Memory B cell (primary cell): ENCODE measurements at regions not wholly inside any gene's neighbourhood (a gene's known extent, or its start where the extent isn't known, plus 50 kb on each side); places are given as distances from the start of the nearest gene placed in this dataset.

ENCODE experiments used
- ATAC-seq: fragments of 150-1000 bp; cut with Tn5 transposase; 2 replicates; pipeline ENCODE4 v1.10.0; 2021; ENCODE audit warnings: low read depth, mild to moderate bottlenecking, moderate library complexity
- DNase-seq, 2 donors: peaks; one replicate each; pipeline ENCODE4 v3.0.0; 2022; ENCODE audit warnings: low spot score in 2 of 2
- H3K27ac Mint-ChIP-seq: one replicate; pipeline ENCODE4 v1.8.0; 2022; ENCODE audit warnings: mild to moderate bottlenecking, moderate library complexity, mixed read lengths
- H3K27me3 Mint-ChIP-seq: one replicate; pipeline ENCODE4 v1.8.0; 2022; ENCODE audit warnings: mixed read lengths
- H3K36me3 Mint-ChIP-seq: one replicate; pipeline ENCODE4 v1.8.0; 2022; ENCODE audit warnings: mild to moderate bottlenecking, mixed read lengths
- H3K4me1 Mint-ChIP-seq: one replicate; pipeline ENCODE4 v1.8.0; 2022; ENCODE audit warnings: mixed read lengths
- H3K4me3 Mint-ChIP-seq: one replicate; pipeline ENCODE4 v1.8.0; 2022; ENCODE audit warnings: mild to moderate bottlenecking, moderate library complexity, mixed read lengths
- H3K9me3 Mint-ChIP-seq: one replicate; pipeline ENCODE4 v1.8.0; 2022; ENCODE audit warnings: mixed read lengths

GRCh38 chr7:33691180-33691579, 214.2 kb upstream of the BMPER start:
- DNase-seq (no peak), ATAC-seq (no peak)
- Mint-ChIP-seq H3K4me1 (no peaks in the 10 kb centered on the region), H3K36me3 (peaks cover 17% of the 10 kb centered on the region), H3K27me3 (no peaks in the 10 kb centered on the region), H3K9me3 (peaks cover 7% of the 10 kb centered on the region), H3K4me3 (no peak overlapping the region), H3K27ac (no peak overlapping the region)

GRCh38 chr7:33692956-33693355, 212.4 kb upstream of the BMPER start:
- Mint-ChIP-seq H3K36me3 (peaks cover 16% of the 10 kb centered on the region), H3K27me3 (no peaks in the 10 kb centered on the region), H3K4me1 (no peaks in the 10 kb centered on the region), H3K4me3 (no peak overlapping the region), H3K27ac (no peak overlapping the region), H3K9me3 (peaks cover 7% of the 10 kb centered on the region)
- ATAC-seq (no peak), DNase-seq (no peak)

GRCh38 chr7:33694006-33694405, 211.3 kb upstream of the BMPER start:
- ATAC-seq, result no peak
- H3K36me3 Mint-ChIP-seq, result peaks cover 8% of the 10 kb centered on the region
- peaks cover 6% of the 10 kb centered on the region for H3K9me3 Mint-ChIP-seq

GRCh38 chr7:33697616-33698015, 207.7 kb upstream of the BMPER start:
- ATAC-seq, result no peak

More at GRCh38 chr7:33694006-33694405, 211.3 kb upstream of the BMPER start:
- no peak for DNase-seq
- Mint-ChIP-seq H3K27me3 (no peaks in the 10 kb centered on the region), H3K4me3 (no peak overlapping the region), H3K4me1 (no peaks in the 10 kb centered on the region), H3K27ac (no peak overlapping the region)

GRCh38 chr7:33698041-33698440, 207.3 kb upstream of the BMPER start:
- DNase-seq (no peak), ATAC-seq (no peak)
- no peaks in the 10 kb centered on the region for H3K27me3 Mint-ChIP-seq
- H3K9me3 Mint-ChIP-seq, result peaks cover 11% of the 10 kb centered on the region
- no peaks in the 10 kb centered on the region for H3K4me1 Mint-ChIP-seq
- no peak overlapping the region for H3K4me3 Mint-ChIP-seq
- no peak overlapping the region for H3K27ac Mint-ChIP-seq
- peaks cover 23% of the 10 kb centered on the region for H3K36me3 Mint-ChIP-seq

More at GRCh38 chr7:33697616-33698015, 207.7 kb upstream of the BMPER start:
- Mint-ChIP-seq H3K4me3 (no peak overlapping the region), H3K27ac (no peak overlapping the region), H3K27me3 (no peaks in the 10 kb centered on the region), H3K4me1 (no peaks in the 10 kb centered on the region), H3K36me3 (peaks cover 22% of the 10 kb centered on the region), H3K9me3 (peaks cover 11% of the 10 kb centered on the region)
- no peak for DNase-seq

GRCh38 chr7:33698692-33699128, 206.6 kb upstream of the BMPER start:
- H3K9me3 Mint-ChIP-seq, result peaks cover 11% of the 10 kb centered on the region
- peaks cover 24% of the 10 kb centered on the region for H3K36me3 Mint-ChIP-seq
- no peaks in the 10 kb centered on the region for H3K4me1 Mint-ChIP-seq
- ATAC-seq (no peak), DNase-seq (no peak)
- no peak overlapping the region for H3K27ac Mint-ChIP-seq
- no peaks in the 10 kb centered on the region for H3K27me3 Mint-ChIP-seq
- H3K4me3 Mint-ChIP-seq, result no peak overlapping the region

GRCh38 chr7:33700001-33700899, 205.1 kb upstream of the BMPER start:
- no peak for ATAC-seq
- DNase-seq, result no peak
- H3K4me1 Mint-ChIP-seq, result no peaks in the 10 kb centered on the region
- H3K27me3 Mint-ChIP-seq, result no peaks in the 10 kb centered on the region
- peaks cover 11% of the 10 kb centered on the region for H3K9me3 Mint-ChIP-seq
- peaks cover 24% of the 10 kb centered on the region for H3K36me3 Mint-ChIP-seq
- no peak overlapping the region for H3K27ac Mint-ChIP-seq
- H3K4me3 Mint-ChIP-seq, result no peak overlapping the region

- no peak for DNase-seq
- Mint-ChIP-seq H3K4me3 (no peak overlapping the region), H3K36me3 (peaks cover 24% of the 10 kb centered on the region), H3K4me1 (no peaks in the 10 kb centered on the region), H3K9me3 (peaks cover 11% of the 10 kb centered on the region), H3K27me3 (no peaks in the 10 kb centered on the region), H3K27ac (no peak overlapping the region)
- ATAC-seq, result no peak
Measured at GRCh38 chr7:33701189-33701740, 204.1 kb upstream of the BMPER start.

GRCh38 chr7:33701927-33702326, 203.4 kb upstream of the BMPER start:
- H3K4me3 Mint-ChIP-seq, result no peak overlapping the region
- H3K36me3 Mint-ChIP-seq, result peaks cover 24% of the 10 kb centered on the region
- no peak for DNase-seq
- no peak for ATAC-seq
- H3K9me3 Mint-ChIP-seq, result peaks cover 11% of the 10 kb centered on the region
- H3K27me3 Mint-ChIP-seq, result no peaks in the 10 kb centered on the region
- no peak overlapping the region for H3K27ac Mint-ChIP-seq
- no peaks in the 10 kb centered on the region for H3K4me1 Mint-ChIP-seq

GRCh38 chr7:33702514-33703054, 202.8 kb upstream of the BMPER start:
- ATAC-seq, result no peak
- peaks cover 11% of the 10 kb centered on the region for H3K9me3 Mint-ChIP-seq

GRCh38 chr7:33705333-33705833, 200.0 kb upstream of the BMPER start:
- ATAC-seq, result no peak
- no peaks in the 10 kb centered on the region for H3K4me1 Mint-ChIP-seq
- H3K27ac Mint-ChIP-seq, result no peak overlapping the region

More at GRCh38 chr7:33702514-33703054, 202.8 kb upstream of the BMPER start:
- Mint-ChIP-seq H3K27me3 (no peaks in the 10 kb centered on the region), H3K4me3 (no peak overlapping the region), H3K27ac (no peak overlapping the region), H3K36me3 (peaks cover 24% of the 10 kb centered on the region), H3K4me1 (no peaks in the 10 kb centered on the region)
- no peak for DNase-seq

GRCh38 chr7:33706186-33706585, 199.2 kb upstream of the BMPER start:
- H3K27me3 Mint-ChIP-seq, result no peaks in the 10 kb centered on the region
- peaks cover 9% of the 10 kb centered on the region for H3K36me3 Mint-ChIP-seq
- no peak overlapping the region for H3K27ac Mint-ChIP-seq
- no peaks in the 10 kb centered on the region for H3K4me1 Mint-ChIP-seq
- no peak for ATAC-seq
- DNase-seq, result no peak
- H3K9me3 Mint-ChIP-seq, result peaks cover 4% of the 10 kb centered on the region
- no peak overlapping the region for H3K4me3 Mint-ChIP-seq

More at GRCh38 chr7:33705333-33705833, 200.0 kb upstream of the BMPER start:
- no peak overlapping the region for H3K4me3 Mint-ChIP-seq
- no peak for DNase-seq
- peaks cover 16% of the 10 kb centered on the region for H3K36me3 Mint-ChIP-seq
- H3K9me3 Mint-ChIP-seq, result peaks cover 5% of the 10 kb centered on the region
- no peaks in the 10 kb centered on the region for H3K27me3 Mint-ChIP-seq

- H3K4me1 Mint-ChIP-seq, result no peaks in the 10 kb centered on the region
- DNase-seq (no peak), ATAC-seq (no peak)
- H3K9me3 Mint-ChIP-seq, result peaks cover 4% of the 10 kb centered on the region
- H3K4me3 Mint-ChIP-seq, result no peak overlapping the region
- peaks cover 7% of the 10 kb centered on the region for H3K36me3 Mint-ChIP-seq
- no peaks in the 10 kb centered on the region for H3K27me3 Mint-ChIP-seq
- no peak overlapping the region for H3K27ac Mint-ChIP-seq
Measured at GRCh38 chr7:33706771-33707200, 198.6 kb upstream of the BMPER start.

GRCh38 chr7:33707427-33707826, 197.9 kb upstream of the BMPER start:
- H3K27ac Mint-ChIP-seq, result no peak overlapping the region
- H3K4me1 Mint-ChIP-seq, result no peaks in the 10 kb centered on the region
- DNase-seq (no peak), ATAC-seq (no peak)
- no peak overlapping the region for H3K4me3 Mint-ChIP-seq
- peaks cover 4% of the 10 kb centered on the region for H3K36me3 Mint-ChIP-seq
- H3K9me3 Mint-ChIP-seq, result peaks cover under 1% of the 10 kb centered on the region
- H3K27me3 Mint-ChIP-seq, result no peaks in the 10 kb centered on the region
